NB4 (cell line): ENCODE measurements at regions not wholly inside any gene's neighbourhood (a gene's known extent, or its start where the extent isn't known, plus 50 kb on each side); places are given as distances from the start of the nearest gene placed in this dataset.

Experiments
- DNase-seq: peaks from one replicate; pipeline ENCODE4 v3.0.0; 2010; ENCODE audit warnings: low read depth
- H3K4me3 ChIP-seq: one replicate; pipeline ENCODE4 v1.5.1; 2011; ENCODE audit warnings: mild to moderate bottlenecking, low read depth, low read length, moderate library complexity
- CTCF ChIP-seq: IDR thresholded peaks from one replicate; pipeline ENCODE4 v1.5.1; 2012; ENCODE audit warnings: low read depth, low read length
- MAX ChIP-seq: IDR thresholded peaks from 2 replicates; pipeline ENCODE4 v1.6.1; 2011; ENCODE audit warnings: low read depth, low read length
- MYC ChIP-seq: IDR thresholded peaks from 2 replicates; pipeline ENCODE4 v1.6.1; 2011; ENCODE audit warnings: low read depth, low read length
- POLR2A ChIP-seq: IDR thresholded peaks from 2 replicates; pipeline ENCODE4 v1.6.1; 2011; ENCODE audit warnings: mild to moderate bottlenecking; ENCODE audit not compliant: insufficient read length; ENCODE audit errors: extremely low read depth

GRCh38 chrX:57848857-57849256 lies 61.4 kb downstream of the ZXDA start:
- no peak for TF ChIP-seq POLR2A
- no peak for TF ChIP-seq CTCF
- TF ChIP-seq MAX = no peak
- TF ChIP-seq MYC = no peak
- no peak for DNase-seq
- H3K4me3 ChIP-seq = no peak overlapping the region

GRCh38 chrX:57822818-57823217 lies 87.4 kb downstream of the ZXDA start:
- DNase-seq = no peak
- TF ChIP-seq CTCF (no peak), MAX (no peak), MYC (no peak), POLR2A (no peak)
- no peak overlapping the region for H3K4me3 ChIP-seq

GRCh38 chrX:57822398-57822797 lies 87.9 kb downstream of the ZXDA start:
- TF ChIP-seq CTCF (no peak), MAX (no peak), POLR2A (no peak), MYC (no peak)
- DNase-seq = no peak
- H3K4me3 ChIP-seq = no peak overlapping the region

GRCh38 chrX:57821703-57822387 lies 88.4 kb downstream of the ZXDA start:
- TF ChIP-seq MYC = no peak; the same call in 1 of the 2 replicates
- peak; percentile 44 for TF ChIP-seq CTCF
- peak; percentile 84 for TF ChIP-seq MAX
- no peak overlapping the region for H3K4me3 ChIP-seq
- DNase-seq = peak; percentile 67

- no peak overlapping the region for H3K4me3 ChIP-seq
- TF ChIP-seq POLR2A = no peak
- TF ChIP-seq MYC = no peak
- no peak for TF ChIP-seq CTCF
- no peak for TF ChIP-seq MAX
- DNase-seq = peak; percentile 4
Measured at GRCh38 chrX:57817302-57817701, 93.0 kb downstream of the ZXDA start.

GRCh38 chrX:57772637-57773036 lies 92.6 kb upstream of the NLRP2B start:
- TF ChIP-seq CTCF = peak; percentile 8
- TF ChIP-seq POLR2A = no peak
- no peak overlapping the region for H3K4me3 ChIP-seq
- DNase-seq = peak; percentile 7
